HG02623 (cell line): ENCODE measurements at regions not wholly inside any gene's neighbourhood (a gene's known extent, or its start where the extent isn't known, plus 50 kb on each side); places are given as distances from the start of the nearest gene placed in this dataset.

ENCODE experiments used
- ATAC-seq: cut with Tn5 transposase; IDR thresholded peaks from one replicate; pipeline ENCODE4 v1.9.1; 2021; ENCODE audit warnings: moderate library complexity; ENCODE audit not compliant: unreplicated experiment

DNA sequence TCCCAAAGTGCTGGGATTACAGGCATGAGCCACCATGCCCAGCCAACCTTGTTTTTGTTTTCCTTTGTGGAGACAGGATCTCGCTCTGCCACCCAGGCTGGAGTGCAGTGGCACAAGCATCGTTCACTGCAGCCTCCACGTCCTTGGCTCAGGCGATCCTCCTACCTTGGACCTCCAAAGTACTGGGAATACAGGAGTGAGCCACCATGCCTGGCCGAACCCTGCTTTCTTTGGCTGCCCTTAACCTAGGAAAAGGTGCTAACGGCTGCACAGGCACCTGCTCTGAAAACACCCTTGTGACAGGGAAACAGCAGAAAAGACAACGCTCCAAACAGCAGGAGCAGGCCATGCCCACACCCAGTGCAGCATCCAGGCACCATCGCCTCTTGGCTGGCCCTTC is 71.9 kb downstream of the OAT start:
- ATAC-seq, result no peak

- ATAC-seq, result no peak
Measured at GRCh38 chr10:124345521-124345920, 73.2 kb downstream of the OAT start.

GRCh38 chr10:124344931-124345330 is 73.8 kb downstream of the OAT start:
- ATAC-seq, result no peak

DNA sequence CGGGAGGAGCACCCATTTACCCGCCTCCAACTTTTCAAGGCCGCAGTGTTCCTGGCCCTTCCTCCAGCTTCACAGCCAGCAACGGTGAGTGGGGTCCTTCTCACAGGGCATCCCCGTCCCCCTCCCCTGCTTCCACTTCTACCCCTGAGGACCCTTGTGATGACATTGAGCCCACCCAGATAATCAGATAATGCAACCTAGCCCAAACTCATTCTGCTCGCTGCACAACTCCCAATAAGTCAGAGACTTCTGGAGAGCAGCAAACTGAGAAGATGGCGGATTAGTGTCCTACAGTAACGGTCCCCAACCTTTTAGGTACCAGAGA is 74.5 kb downstream of the OAT start:
- ATAC-seq, result no peak

GRCh38 chr10:124343351-124344265 is 75.1 kb downstream of the OAT start:
- no peak for ATAC-seq

DNA sequence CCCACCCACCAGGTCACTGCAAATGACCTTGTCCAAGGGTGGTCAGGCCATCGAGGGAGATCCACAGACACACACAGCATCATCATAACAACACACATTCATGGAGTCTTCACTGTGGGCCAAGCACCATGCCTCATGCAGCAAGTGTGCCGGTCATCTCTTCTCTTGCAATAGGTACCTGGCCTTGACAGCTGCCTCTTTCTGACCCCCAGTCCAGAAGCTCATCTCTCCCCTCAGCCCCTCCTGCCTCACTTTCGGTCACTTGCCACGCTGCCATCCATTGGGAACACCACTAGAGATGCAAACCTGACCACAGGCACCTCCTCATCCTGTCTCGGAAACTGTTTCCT is 75.9 kb downstream of the OAT start:
- no peak for ATAC-seq

- ATAC-seq, result no peak
Measured at GRCh38 chr10:124342136-124342820, 76.4 kb downstream of the OAT start.

DNA sequence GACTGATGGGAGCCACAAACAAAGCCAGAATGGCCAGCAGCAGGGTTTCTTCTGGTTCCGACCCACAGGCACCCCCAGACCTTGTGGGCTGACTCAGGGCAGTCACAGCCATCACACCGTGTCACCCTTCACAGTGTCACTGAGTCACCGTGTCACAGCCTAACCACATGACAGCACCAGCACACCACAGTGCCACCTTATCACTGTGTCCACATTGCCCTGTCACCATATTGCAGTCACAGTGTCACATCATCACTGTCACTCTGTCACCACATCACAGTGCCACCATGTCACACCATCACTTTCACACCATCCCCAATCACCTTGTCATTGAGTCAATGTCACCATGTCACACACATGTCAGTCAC is 77.0 kb downstream of the OAT start:
- no peak for ATAC-seq

DNA sequence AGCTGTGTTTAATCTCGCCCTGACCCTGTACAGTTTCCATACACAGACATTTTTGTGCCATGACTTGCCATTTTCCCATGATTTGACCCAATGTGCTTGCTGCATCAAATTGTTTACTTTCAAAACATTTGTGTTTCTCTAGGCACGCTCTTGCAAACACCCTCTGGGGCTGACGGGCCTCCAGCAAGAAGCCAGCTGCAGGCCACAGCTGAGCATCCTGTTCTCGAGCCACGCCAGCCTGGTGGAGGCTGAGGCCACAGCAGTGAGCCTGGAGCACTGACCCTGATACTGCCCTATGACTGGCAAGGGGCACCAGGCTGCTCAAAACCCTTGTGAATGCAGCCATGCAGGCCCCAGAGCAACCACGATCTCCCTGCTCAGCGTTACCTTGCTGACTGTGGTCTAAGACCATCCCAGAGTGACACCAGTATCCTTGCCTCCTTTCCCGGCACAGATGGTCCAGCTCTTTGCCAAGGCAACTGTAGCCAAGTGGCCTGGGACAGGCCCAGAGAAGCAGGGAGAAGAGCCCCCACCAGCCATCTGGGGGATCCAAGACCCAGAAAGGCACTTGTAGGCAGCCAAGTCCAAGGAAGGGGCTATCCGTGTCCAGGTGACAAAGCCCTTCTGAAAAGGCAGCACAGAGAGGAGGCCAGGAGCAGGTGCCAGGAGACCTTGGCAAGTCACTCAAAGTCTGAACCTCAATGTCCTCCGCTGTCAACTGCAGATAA is 78.5 kb downstream of the OAT start:
- ATAC-seq, result no peak

GRCh38 chr10:124339119-124340032 is 79.3 kb downstream of the OAT start:
- ATAC-seq, result no peak

DNA sequence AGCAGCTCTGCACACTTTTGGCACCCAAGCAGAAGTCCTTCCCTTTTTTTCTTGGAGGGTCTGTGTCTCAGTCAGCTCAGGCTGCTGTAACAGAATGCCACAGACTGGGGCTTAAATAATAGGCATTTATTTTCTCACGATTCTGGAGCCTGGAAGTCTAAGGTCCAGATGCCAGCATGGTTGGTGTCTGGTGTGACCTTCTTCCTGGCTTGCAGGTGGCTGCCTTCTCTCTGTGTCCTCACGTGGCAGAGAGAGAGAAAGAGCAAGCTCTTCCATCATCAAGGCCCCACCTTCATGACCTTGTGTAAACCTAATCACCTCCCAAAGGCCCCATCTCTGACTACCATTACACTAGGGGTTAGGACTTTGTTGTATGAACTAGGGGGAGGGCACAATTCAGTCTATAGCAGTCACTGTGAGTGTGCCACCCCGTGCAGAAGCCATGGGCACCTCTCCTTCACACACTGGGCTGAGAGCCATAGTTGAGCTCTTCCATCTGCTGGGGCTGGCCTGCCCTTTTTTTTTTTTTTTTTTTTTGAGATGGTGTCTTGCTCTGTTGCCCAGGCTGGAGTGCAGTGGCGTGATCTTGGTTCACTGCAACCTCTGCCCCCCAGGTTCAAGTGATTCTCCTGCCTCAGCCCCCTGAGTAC is 80.3 kb downstream of the OAT start:
- ATAC-seq, result no peak

- no peak for ATAC-seq
Measured at GRCh38 chr10:124336186-124336585, 82.5 kb downstream of the OAT start.

DNA sequence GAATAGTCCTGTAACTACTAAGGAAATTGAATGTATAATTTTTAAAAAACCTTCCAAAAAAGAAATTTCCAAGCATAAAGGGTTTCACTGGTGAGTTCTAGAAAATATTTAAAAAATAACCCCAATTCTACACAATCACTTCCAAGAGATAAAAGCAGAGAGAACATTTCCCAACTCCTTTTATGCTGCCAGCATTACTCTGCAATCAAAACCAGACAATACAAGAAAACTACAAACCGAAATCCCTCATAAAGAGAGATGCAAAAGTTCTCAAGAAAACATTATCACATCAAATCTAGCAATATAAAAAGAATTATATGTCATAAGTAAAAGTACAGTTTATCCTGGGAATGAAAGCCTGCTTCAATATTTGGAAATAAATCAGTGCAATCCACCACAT is 84.8 kb downstream of the OAT start:
- no peak for ATAC-seq

DNA sequence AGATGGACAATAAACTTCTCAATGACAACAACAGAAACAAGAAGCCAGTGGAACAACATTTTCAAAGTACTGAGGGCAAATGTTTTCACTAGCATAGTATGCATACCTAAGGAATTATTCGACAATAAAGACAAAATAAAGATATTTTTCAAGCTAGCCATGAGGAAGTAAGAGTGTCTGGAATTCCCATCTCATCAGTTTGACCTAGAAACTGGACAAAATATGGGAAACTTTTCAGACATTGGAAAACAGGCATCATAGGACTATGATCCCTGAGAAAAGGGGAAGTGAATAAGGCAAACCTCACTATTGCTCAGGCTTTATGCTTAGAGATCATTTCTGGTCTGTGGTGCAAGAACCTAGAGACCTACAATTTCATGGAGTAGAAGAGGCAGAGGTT is 86.3 kb downstream of the OAT start:
- no peak for ATAC-seq

DNA sequence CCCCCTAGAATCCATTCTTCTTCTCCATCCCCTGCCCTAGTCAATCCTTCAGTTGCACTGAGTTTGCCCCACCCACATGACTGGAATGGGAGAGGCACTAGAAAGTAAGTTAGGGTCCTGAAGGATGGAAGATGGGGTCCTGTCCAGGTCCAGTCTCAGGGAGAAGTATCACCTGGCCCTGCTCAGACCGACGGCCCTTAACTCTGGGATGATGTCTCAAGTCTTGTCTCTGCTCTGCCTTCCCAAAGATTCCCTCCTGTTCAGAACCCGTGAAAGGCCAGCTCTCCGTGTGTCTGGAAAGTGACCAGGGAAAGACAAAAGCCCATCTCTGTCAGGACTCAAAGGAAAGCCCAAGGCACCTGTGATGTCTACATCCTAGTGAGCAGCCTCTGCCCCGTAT is 88.8 kb downstream of the OAT start:
- no peak for ATAC-seq

DNA sequence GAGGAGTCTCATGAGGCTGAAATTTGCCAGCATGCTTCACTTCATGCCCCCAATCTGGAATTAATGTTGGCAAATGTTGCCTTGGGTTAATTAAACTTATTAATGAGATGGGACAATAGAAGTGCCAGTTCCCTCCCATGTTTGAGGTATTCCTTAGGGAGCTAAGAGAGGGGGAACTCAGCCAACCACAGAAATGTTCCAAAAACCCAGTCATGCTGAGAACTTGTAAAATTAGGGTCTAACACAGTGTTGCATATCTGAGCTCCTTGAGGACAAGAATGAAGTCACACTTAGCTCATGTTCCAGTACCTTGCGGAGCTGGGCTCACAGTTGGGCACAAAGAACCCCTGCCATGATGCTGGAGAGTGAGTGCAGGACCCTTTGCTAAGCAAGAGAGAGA is 89.4 kb downstream of the OAT start:
- no peak for ATAC-seq

DNA sequence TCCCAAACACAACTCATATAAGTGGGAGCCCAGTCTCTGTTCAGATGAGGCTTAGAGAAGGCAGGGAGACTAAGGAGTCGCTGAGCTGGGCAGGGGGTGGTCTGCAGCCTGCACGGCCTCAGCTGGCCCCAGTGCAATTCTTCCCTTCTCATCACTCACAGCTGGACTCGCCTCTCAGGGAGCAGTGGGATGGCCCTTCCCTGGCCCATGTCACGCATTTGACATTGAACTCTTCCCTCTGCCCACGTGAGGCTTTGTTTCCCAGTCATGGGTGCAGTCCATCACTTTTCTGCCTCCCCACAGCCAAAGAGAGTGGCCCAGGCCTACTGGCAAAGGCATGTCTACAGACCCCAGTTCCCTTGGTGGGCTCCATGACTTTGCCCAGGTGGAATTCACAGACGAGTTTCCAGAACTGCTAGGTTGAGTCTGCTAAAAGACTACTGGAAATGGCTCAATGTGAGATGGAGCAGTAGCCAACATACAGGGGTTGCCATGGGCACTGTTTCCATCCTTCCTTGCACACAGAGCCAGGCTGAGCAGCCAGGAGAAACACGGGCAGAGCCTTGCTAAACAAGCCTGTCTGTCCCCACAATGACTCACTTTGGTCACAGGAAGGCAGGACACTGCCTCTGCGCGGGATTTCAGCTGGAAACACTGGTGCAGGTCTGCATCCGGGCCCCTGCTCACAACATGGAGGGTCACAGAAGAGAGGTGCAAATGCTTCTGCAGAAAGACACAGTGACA is 90.1 kb downstream of the OAT start:
- no peak for ATAC-seq

- ATAC-seq, result no peak
Measured at GRCh38 chr10:124325998-124326636, 92.6 kb downstream of the OAT start.

DNA sequence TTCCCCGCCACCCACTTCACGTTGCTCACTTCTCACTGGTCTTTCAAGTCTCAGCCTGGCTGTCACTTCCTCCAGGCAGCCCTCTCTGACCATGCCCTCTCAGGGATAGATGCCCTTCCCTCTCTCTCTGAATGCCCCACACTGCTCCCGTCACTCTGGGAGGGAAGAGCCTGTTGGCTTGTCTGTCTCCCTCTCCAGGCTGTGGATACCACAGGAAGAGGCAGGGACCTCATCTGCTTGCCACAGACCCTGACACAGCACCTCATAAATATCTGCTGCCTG is 93.1 kb downstream of the OAT start:
- no peak for ATAC-seq
